ENCODE measurements at regions not wholly inside any gene's neighbourhood (a gene's known extent, or its start where the extent isn't known, plus 50 kb on each side); places are given as distances from the start of the nearest gene placed in this dataset.
A peak's percentile ranks its signal among the peaks of the same experiment; 100 is the strongest.

DNA sequence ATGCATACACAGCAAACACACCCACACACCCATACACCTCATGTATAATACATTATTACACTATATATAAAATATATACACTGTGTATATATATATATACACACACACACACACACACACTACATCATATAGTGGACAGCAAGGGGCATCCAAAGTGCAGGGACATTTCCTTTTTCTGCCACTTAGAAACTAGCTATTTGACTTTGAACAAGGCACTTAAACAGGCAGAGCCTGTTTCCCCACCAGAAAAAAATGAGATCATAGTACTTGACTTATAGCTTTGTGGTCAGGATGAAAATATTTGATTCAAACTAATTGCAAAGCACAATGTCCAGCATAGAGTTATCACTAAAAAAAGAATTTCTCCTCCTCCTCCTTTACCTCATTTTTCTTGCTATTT, 254.3 kb upstream of the NPVF start:
- no peaks in the 10 kb centered on the region for H3K9me3 Mint-ChIP-seq
- H3K36me3 Mint-ChIP-seq, result no peaks in the 10 kb centered on the region
- no peak overlapping the region for H3K4me3 Mint-ChIP-seq
- ATAC-seq (ENCODE audit: low read depth), result no peak
- H3K4me1 Mint-ChIP-seq, result peaks cover 3% of the 10 kb centered on the region
- peaks cover 17% of the 10 kb centered on the region for H3K27me3 Mint-ChIP-seq
- no peak for DNase-seq (ENCODE audit: low spot score in 2 of 2)
- H3K27ac Mint-ChIP-seq, result no peak overlapping the region

DNA sequence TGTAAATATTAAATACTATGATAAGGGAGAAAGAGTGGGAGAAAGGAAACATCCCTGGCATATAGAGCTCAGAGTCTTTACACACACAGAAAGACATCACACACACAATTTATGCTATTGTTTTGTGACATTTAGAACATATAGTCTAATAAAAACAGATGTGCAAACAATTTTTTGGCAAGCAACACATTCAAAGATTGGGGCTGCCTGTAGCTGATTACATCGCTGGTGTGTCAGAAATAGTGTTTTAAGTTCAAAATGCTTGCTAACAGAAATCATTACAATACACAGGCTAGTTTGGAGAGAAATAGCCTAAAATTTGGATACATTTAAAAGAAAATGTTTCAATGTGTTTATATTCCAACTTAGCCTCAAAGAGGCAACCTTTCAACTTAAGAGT, 256.7 kb upstream of the NPVF start:
- DNase-seq (ENCODE audit: low spot score in 2 of 2) (no peak), ATAC-seq (ENCODE audit: low read depth) (no peak)
- peaks cover 10% of the 10 kb centered on the region for H3K27me3 Mint-ChIP-seq
- H3K4me1 Mint-ChIP-seq, result peaks cover 3% of the 10 kb centered on the region
- H3K9me3 Mint-ChIP-seq, result no peaks in the 10 kb centered on the region
- H3K27ac Mint-ChIP-seq, result no peak overlapping the region
- H3K36me3 Mint-ChIP-seq, result no peaks in the 10 kb centered on the region
- no peak overlapping the region for H3K4me3 Mint-ChIP-seq

DNA sequence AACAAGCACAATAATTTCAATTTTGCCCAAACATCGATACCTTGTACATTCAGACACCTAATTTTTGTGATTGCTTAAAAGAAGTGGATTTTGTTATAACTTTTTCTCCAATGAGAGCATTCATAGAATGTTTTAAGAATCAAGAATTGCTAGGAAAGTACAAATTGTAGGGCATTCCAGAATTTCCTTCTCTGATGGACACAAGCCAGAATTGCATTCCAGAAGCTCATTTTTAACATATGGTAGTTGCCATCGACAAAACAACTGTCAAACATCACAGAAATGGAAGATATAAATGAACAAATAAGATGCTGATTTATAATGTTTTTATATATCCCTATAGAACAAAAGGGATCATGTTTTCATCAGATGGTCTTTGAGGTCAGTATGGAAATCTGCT, 258.4 kb upstream of the NPVF start:
- Mint-ChIP-seq H3K4me1 (peaks cover 3% of the 10 kb centered on the region), H3K4me3 (no peak overlapping the region), H3K27me3 (peaks cover 9% of the 10 kb centered on the region), H3K9me3 (no peaks in the 10 kb centered on the region), H3K36me3 (no peaks in the 10 kb centered on the region), H3K27ac (no peak overlapping the region)
- ATAC-seq (ENCODE audit: low read depth) (no peak), DNase-seq (ENCODE audit: low spot score in 2 of 2) (no peak)

DNA sequence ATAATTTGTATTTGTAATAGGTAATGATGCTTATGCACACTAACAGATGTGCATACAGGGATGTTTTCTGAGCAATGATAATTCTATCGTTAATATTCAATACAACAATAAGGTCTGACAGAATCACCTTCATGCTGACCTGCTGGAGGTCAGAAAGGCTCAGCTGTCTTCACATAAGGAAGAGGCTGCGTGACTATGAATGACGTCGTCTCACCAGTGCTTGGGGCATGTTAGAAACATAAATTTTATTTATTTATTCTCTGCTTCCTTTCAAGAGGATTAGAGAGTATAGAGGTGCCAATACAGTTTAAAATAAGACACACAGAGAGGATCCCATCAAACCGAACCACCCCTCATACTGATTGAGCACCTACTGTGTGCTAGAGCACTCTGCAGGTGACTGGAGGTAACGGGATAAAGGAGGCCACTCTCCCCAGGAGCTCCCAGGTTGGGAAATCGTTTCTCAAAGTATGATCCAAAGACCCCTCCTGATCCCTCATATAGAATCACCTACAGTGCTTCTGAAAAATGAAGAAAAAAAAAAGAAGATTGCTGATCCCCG, 265.6 kb upstream of the NPVF start:
- H3K9me3 Mint-ChIP-seq, result no peaks in the 10 kb centered on the region
- H3K4me3 Mint-ChIP-seq, result no peak overlapping the region
- H3K27me3 Mint-ChIP-seq, result no peaks in the 10 kb centered on the region
- DNase-seq (ENCODE audit: low spot score in 2 of 2), result no peak
- H3K27ac Mint-ChIP-seq, result no peak overlapping the region
- no peak for ATAC-seq (ENCODE audit: low read depth)
- no peaks in the 10 kb centered on the region for H3K36me3 Mint-ChIP-seq
- H3K4me1 Mint-ChIP-seq, result peaks cover 8% of the 10 kb centered on the region

DNA sequence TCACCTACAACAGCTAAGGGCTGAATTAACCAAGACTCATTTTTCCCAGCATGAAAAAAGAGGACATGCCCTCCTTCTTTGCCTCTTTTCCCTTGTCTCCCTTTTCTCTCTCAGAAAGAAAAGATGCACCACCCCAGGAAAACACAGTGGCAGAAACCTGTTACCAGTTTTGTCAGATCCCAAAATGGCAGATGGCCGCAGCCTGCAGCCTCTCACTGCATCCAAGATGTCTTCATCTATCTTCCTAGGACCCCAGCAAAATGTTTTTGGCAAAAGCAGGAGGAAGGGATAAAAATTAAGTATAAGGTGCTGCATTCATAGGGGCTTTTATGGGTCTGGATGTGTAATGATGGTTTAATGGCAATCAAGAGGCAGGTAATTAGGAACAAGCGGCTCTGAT, 266.6 kb upstream of the NPVF start:
- Mint-ChIP-seq H3K36me3 (no peaks in the 10 kb centered on the region), H3K27ac (no peak overlapping the region), H3K9me3 (no peaks in the 10 kb centered on the region), H3K27me3 (no peaks in the 10 kb centered on the region), H3K4me3 (no peak overlapping the region), H3K4me1 (peaks cover 8% of the 10 kb centered on the region)
- ATAC-seq (ENCODE audit: low read depth) (no peak), DNase-seq (ENCODE audit: low spot score in 2 of 2) (no peak)

DNA sequence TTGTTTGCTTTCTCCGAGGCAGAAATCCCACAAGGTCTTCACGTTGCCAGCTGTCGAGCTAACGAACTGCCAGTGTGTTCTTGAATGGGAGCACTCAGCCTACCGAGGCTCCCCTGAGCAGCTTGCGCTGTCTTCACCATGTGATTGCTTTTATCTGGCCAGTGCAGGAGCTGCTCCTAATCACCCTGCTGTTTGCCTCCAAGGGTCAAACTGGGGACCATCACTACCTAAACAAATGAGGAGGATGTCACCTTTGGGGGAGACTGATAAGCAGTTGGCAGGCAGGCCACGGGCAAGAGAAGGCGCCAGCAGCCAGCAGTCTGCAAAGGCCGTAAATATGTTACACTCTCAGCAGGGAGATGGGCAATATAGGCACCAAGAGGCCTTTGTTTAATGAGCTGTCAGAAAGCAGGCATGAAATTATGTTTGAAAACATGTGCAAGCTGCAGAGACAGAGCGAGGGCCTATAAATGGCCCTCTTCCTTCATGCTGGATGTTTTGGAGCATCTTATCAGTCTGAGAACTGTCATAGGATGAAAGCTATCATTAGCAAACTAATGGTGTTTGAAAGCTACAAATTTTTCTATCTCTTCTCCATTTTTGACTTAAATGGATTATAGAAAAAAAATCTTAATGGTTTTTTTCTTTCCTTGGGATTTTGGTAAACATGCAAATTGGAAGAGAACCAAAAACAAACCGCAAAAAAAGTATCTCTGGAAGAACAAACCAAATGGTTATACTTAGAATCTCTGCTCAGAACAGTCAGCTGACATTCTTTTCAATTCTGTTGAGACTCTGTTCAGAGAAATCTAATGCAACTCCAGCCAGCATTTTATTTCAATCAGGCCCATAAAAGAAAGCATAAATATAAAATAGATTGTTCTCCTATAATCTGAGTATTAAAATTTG, 267.3 kb upstream of the NPVF start:
- H3K36me3 Mint-ChIP-seq, result no peaks in the 10 kb centered on the region
- DNase-seq (ENCODE audit: low spot score in 2 of 2) (no peak), ATAC-seq (ENCODE audit: low read depth) (no peak)
- peaks cover 8% of the 10 kb centered on the region for H3K4me1 Mint-ChIP-seq
- H3K27me3 Mint-ChIP-seq, result no peaks in the 10 kb centered on the region
- H3K9me3 Mint-ChIP-seq, result no peaks in the 10 kb centered on the region
- H3K27ac Mint-ChIP-seq, result no peak overlapping the region
- no peak overlapping the region for H3K4me3 Mint-ChIP-seq

DNA sequence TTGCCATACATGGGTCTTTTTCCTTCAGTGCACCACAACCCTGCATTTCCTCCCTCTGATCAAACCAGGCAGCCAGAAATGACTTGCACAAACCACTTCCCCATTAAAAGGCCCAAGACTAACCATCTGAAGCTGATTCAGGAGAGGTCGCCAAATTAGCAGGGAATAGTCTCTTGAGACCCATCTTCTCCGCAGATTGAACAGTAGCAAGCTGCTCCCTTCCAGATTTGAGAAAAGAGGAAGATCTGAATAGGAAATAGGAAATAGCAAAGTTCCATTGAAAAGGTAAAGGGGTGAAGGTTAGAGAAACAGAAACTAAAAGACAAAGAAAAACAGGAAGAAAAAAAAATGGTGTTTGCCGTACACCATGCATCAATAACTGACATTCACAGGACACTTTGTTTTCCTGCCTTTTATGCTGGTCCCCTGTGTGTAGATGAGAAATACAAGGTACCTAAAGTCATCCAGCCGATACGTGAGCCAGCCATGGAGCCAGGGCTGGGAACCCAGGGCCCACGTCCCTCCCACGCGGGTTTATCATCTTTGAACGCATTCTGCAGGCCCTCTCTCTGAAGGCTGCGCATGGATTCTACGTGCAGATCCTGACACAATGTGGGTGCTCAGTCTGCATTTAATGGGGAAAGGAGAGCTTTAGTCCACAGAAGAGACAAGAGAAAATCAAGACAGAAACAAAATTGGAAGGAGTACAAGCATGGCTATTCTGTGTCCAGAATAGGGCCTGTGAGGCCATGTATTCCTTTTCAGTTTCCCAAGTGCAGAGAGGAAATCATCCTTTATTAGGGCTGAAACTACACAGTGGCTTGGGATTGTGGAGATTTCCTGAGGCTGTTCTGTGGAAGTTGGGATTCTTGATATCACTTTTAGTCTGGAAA, 268.4 kb upstream of the NPVF start:
- peak; percentile 20 to 26 for DNase-seq (ENCODE audit: low spot score in 2 of 2)
- H3K27ac Mint-ChIP-seq, result peak overlapping the region; percentile 91
- peak overlapping the region; percentile 94 for H3K4me3 Mint-ChIP-seq
- H3K4me1 Mint-ChIP-seq, result peaks cover 8% of the 10 kb centered on the region
- no peaks in the 10 kb centered on the region for H3K9me3 Mint-ChIP-seq
- H3K36me3 Mint-ChIP-seq, result no peaks in the 10 kb centered on the region
- H3K27me3 Mint-ChIP-seq, result peaks cover 2% of the 10 kb centered on the region
- peak; percentile 91 for ATAC-seq (ENCODE audit: low read depth)

DNA sequence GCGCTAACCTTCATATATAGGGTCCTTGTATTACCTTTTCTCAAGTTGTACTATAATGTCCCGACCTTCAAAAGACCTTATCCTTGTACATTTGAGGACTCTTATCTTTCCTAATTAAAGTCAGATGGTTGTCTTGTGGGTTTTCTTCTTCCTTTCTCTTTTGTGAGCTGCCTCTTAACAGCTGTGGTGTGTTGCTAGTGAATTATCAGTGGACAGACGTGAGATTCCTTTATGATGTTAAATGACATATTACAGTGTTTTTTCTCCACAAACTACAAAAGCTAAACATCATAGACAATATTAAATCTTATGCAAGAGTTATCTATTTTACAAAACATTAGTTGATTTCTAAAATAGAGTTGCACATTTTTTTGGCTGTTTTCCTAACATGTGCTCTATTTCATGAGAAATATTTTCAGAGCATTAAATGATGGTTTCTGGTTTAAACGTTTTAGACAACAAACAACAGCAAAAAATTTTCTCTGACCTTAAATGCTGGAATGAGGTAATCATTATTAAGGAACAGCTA, 272.2 kb upstream of the NPVF start:
- Mint-ChIP-seq H3K36me3 (no peaks in the 10 kb centered on the region), H3K27ac (no peak overlapping the region), H3K27me3 (peaks cover 6% of the 10 kb centered on the region), H3K9me3 (no peaks in the 10 kb centered on the region), H3K4me1 (peaks cover 8% of the 10 kb centered on the region), H3K4me3 (no peak overlapping the region)
- ATAC-seq (ENCODE audit: low read depth) (no peak), DNase-seq (ENCODE audit: low spot score in 2 of 2) (no peak)

DNA sequence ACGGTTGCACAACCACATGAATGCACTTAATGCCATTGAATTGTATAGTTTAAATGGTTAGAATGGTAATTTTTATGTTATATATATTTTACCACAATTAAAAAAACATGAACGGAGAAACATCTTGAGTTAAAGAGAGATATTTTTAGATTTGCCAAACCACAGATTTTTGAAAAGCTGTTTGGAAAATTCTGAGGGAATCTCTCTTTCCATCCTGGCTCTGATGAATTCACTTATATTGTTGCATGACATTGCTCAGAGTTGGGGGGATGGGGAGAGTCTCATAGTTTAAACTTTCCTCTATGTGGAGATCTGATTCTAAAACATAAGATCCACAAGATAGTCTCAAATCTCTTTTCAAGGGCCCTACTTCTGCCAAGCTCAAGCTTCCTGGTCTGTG, 275.0 kb upstream of the NPVF start:
- Mint-ChIP-seq H3K27me3 (peaks cover 8% of the 10 kb centered on the region), H3K4me1 (no peaks in the 10 kb centered on the region), H3K9me3 (no peaks in the 10 kb centered on the region), H3K4me3 (no peak overlapping the region), H3K27ac (no peak overlapping the region), H3K36me3 (no peaks in the 10 kb centered on the region)
- DNase-seq (ENCODE audit: low spot score in 2 of 2) (no peak), ATAC-seq (ENCODE audit: low read depth) (no peak)

DNA sequence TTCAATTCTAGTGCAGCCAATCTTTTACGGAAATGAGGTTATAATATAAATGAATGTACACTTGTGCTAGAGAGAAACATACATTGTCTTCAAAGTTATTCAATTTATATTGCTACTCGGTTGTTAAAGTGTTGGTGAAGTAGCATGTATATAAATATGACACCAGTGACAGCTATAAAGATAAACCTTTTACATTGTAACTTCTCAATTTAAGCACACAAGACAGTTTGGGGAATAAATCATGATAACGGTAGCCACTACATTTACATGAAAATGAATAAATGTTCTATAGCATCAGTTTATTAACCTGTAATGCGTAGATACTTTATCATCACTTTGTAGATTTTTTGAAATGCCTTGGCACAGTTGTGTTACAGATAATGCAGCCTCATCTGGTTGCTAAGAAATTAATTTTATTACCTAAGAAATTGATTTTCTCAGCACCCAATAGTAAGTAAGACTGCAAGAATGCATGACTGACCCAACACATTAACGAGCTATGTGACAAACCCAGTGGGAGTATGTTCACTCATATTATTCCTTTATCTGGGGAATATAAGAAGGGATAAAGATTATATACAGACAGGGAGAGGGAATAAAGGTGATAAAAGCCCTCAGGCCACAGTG, 283.9 kb upstream of the NPVF start:
- Mint-ChIP-seq H3K9me3 (peaks cover 4% of the 10 kb centered on the region), H3K4me3 (no peak overlapping the region), H3K27me3 (peaks cover 8% of the 10 kb centered on the region), H3K36me3 (no peaks in the 10 kb centered on the region), H3K4me1 (no peaks in the 10 kb centered on the region), H3K27ac (no peak overlapping the region)
- ATAC-seq (ENCODE audit: low read depth) (no peak), DNase-seq (ENCODE audit: low spot score in 2 of 2) (no peak)

DNA sequence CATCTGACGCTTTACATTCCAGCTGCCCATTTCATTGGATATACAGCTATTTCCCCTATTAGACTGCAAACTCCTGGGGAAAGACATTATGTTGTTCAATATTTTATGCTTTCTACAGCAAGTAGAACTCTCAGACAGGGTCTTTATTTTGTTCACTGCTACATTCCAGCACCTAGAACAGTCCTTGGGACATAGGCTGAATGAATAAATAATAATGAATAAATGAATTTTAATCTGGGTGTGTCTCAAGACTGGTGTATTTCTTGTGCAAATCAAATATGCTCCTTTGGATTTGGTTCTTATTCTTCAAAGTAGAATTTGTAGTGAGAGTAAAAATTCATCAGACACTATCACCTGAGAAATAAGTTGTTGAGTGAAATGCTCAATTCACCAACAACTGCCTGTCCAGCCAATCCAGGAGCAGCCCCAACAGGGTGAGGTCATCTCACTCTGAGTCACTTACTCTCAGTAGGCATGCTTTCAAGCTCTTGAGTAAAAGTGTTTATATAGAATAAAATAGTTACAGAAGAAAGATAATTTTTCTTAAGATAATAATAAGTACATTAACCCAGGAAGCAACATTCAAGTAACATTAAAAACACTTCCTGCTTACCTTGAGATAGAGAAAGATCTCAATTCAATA, 287.5 kb upstream of the NPVF start:
- H3K27ac Mint-ChIP-seq, result no peak overlapping the region
- no peaks in the 10 kb centered on the region for H3K9me3 Mint-ChIP-seq
- peaks cover 8% of the 10 kb centered on the region for H3K27me3 Mint-ChIP-seq
- peaks cover 2% of the 10 kb centered on the region for H3K36me3 Mint-ChIP-seq
- DNase-seq (ENCODE audit: low spot score in 2 of 2) (no peak), ATAC-seq (ENCODE audit: low read depth) (no peak)
- H3K4me1 Mint-ChIP-seq, result peaks cover 3% of the 10 kb centered on the region
- no peak overlapping the region for H3K4me3 Mint-ChIP-seq

DNA sequence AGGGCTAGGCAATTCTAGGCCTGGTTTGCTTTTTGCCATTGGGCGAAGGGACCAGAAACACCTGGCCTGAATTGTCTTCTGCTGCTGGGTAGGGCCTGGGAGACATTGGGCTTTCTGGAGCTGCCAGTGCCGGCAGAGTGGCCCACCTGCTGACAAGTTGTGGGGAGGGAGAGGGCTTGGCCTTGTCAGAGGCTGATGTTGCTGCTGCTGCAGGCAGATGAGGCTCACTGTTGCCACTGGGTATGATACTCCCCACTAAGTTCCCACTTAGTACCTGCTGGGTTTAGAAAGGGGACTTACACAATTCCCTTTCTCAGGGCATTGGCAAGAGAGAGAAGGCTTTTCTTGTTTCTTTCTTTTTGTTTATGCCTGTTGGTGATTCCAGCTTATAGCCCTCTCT, 289.6 kb upstream of the NPVF start:
- DNase-seq (ENCODE audit: low spot score in 2 of 2) (no peak), ATAC-seq (ENCODE audit: low read depth) (no peak)
- peaks cover 3% of the 10 kb centered on the region for H3K4me1 Mint-ChIP-seq
- peaks cover 2% of the 10 kb centered on the region for H3K36me3 Mint-ChIP-seq
- no peak overlapping the region for H3K4me3 Mint-ChIP-seq
- no peaks in the 10 kb centered on the region for H3K9me3 Mint-ChIP-seq
- no peak overlapping the region for H3K27ac Mint-ChIP-seq
- H3K27me3 Mint-ChIP-seq, result peaks cover 8% of the 10 kb centered on the region

DNA sequence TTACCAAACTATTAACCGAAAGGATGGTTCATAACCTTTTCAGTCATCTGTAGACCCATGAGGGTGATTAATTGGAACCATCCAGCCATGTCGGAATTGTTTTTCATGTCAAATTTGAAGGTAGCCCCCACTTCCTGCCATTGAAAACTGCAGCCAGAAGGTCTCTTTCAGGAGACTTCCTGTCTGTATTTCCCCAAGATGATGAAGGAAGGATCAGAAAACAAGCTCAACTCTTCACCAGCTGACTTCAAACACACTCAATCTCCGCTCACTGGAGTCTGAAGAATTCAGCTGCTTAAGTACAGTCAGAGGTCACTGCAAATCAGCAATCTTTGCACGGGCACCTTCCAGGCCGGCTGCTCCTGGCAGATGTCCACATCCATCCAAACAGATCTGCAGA, 291.7 kb upstream of the NPVF start:
- H3K9me3 Mint-ChIP-seq, result peaks cover 3% of the 10 kb centered on the region

More for the DNA sequence above, 291.7 kb upstream of the NPVF start:
- Mint-ChIP-seq H3K36me3 (peaks cover 2% of the 10 kb centered on the region), H3K4me1 (peaks cover 3% of the 10 kb centered on the region), H3K4me3 (no peak overlapping the region), H3K27me3 (peaks cover 10% of the 10 kb centered on the region), H3K27ac (no peak overlapping the region)
- DNase-seq (ENCODE audit: low spot score in 2 of 2), result no peak
- no peak for ATAC-seq (ENCODE audit: low read depth)
